OCI-M2 (cell line): ENCODE measurements at regions not wholly inside any gene's neighbourhood (a gene's known extent, or its start where the extent isn't known, plus 50 kb on each side); places are given as distances from the start of the nearest gene placed in this dataset.
"Not testable (repeated sequence)": the region's sequence is repeated elsewhere in the genome, so short reads cannot be mapped to it uniquely, and the experiment has no call there.

Experiments used
- DNase-seq: peaks from one replicate; lab custom pipeline; 2025; ENCODE audit not compliant: unreplicated experiment; lab: John Stamatoyannopoulos, UW

DNA sequence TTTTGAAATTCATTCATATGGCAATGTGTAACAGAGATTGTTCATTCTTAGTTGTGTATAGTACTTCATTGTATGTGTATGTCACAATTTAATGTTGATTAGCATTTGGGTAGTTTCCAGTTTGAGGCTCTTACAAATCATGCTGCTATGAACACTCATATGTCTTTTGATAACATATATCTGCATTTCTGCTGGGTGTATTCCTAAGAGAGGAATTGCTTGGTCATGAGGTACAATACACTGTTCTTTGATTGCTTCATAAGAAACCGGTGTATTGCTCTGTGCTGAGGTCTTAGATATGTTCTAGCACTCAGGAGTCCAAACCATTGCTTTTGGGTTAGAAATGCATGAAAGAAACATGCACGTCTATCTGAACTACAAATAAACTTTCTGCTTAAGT is 492.9 kb upstream of the JAG1 start:
- no peak for DNase-seq

DNA sequence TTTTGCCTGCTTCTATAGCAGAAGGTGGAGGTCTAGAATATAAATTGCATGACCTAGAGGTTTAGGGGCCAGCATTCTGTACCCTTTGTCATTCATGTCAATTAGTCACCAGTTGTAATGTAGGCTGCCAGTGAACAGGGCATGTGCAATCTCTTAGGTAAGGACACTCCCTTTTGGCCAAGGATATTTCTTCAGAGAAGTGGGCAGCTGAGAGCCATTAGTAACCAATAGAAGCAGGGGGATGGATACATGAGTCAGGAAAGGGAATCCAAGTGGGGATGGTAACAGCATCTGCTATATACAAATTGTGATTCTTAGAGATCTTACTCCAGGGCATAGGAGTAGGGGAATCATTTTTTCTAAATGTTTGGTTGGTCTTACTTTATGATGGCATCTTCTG is 494.2 kb upstream of the JAG1 start:
- DNase-seq = no peak

DNA sequence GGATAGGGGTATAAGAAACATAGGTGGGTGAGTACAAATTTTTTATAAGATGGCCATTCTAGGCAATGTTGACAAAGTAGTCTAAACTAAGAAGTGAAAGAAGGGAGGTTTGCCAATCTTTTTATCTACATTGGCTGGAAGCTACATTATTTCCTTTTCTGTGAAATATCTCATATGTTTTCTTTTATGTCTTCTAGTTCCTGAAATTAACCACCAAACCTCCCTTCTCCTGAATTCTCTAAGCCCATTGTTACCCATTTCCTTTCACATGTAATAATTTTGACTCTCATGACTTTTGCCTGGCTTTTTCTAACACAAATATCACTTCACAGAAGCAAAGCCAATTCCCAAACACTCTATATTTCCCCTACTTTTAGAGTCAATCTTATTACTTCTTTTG is 496.2 kb upstream of the JAG1 start:
- DNase-seq = no peak

DNA sequence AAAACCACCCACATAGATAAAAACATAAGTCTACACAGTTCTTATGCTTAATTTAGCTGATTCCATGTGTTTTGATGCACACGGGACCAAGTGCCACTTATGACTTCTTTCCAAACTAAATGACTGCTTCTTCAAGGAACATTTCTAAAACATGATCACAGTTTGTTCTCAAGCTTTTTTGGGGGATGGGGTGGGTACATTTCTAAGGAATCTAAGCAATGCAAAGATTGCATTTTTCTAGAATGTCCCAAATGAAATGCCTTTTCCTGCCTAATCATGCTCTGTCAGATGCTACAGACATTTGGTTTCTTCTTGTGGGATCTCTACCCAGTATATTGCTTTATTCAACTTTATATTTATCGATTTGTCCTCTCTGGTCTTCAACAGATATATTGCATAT is 496.8 kb upstream of the JAG1 start:
- no peak for DNase-seq

DNA sequence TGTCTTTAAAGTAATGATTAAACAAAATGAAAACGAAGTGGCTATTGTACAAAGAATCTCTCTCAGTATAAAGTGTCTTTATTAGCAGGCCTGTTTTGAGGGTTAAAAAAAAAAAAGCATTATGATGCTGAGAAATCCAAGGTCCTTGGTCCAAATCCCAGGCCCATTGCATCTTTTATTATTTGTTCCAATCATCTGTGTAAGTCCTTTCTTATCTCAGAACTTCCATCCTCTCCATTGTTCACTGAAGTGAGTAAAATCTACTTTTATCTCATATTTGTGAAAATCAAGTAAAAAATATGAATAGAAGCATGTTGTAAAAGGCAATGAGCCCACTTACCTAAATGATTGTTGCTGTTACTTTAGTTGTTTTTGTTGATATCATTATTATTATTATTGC is 499.1 kb upstream of the JAG1 start:
- no peak for DNase-seq

DNA sequence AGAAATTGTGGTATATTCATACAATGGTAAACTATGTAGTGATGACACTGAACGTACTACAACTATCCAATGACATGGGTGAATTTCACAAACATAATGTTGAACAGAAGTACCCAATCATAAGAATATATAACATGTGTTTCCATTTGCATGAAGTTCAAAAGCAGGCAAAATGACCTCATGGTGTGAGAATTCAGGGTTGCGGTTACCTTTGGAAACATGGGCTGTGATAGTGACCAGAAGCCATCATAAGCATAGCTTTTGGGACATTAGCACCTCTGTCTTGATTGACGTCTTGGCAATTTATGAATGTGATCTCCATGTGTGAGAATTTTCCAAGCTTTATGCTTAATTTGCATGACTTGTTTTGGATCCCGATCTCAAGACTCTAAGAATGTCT is 500.1 kb upstream of the JAG1 start:
- DNase-seq = no peak

DNA sequence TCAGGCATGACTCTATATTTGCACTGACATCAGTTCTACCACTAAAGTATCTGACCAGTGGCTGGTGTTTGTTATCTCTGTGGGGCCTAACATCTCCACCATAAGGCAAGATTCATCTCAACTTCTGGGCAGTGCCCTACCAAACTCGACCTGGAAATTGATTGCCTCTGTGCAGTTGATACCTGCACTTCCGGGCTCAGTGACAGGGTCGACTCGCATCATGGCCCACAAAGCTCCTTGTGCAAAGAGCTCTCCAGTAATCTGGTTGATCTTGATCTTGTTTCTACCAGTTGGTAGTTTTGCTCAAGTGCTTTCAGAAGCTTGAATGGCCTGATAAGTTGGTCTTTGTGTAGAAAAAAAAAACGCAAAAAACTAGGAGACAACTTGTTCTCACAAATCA is 501.1 kb upstream of the JAG1 start:
- no peak for DNase-seq

DNA sequence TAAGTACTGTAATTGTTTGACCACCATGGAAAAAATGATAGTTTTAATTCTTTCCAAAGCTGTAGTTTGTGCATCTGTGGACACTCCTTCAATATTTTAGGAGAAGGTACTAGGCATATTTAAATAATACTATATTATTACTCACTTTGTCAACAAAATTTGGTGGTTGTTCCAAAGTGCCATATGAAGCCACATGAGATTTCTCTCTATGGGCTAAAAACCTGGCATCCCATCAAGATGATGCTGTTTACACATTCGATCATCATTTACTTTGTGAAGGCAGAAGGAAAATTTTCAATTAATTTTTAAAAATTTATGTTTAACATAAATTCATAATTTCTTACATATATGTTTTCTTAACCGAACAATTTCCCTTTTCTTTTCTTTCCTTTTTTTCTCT is 502.6 kb upstream of the JAG1 start:
- DNase-seq = no peak

DNA sequence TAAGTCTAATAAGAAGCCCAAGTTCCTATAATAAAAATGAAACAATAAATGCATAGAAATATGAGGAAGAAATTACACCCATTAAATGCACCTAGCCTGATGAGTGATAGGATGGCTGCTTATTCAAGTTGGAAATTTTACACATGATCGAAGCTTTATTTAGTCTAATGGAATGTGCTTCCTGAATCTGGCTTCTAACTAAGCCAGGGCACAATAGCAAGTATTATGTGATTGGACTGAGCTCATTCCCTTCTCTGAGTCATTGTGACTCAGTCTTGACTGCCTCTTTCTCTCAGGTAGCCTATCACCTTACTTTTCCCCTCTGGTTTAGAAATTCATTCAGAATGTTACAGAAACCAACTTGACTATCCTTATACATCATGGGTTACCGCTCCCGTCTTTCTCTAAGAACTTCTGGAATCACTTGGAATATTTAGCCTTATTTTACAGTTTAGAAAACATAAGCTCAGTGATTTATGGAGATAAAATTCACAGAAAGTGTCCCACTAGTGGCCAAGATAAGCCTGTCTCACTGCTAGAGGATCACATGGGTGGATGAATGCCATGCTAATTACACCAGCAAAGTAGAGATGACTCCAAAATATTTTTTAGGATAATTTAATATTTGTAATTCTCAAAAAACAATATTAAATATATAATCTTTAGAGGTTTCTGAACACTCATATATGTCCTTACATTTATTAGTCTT is 505.3 kb upstream of the JAG1 start:
- no peak for DNase-seq

DNA sequence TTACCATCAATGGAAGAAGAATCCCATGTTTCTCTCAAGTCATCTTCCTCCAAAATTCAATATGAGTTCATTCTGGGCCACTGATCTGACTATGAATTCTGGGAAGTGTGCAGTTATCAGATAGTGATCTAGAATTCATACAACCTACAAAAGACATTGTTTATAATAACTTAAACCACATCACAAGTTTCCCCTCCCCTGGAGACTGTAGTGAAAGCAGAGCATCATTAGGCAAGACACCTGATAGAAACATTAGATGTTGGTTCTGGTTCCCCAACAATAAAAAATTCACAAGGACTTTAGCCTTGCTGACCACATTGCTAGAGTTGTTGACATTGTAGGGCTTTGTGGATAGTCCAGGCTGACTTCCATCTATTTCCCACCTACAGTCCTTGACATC is 506.4 kb upstream of the JAG1 start:
- no peak for DNase-seq

DNA sequence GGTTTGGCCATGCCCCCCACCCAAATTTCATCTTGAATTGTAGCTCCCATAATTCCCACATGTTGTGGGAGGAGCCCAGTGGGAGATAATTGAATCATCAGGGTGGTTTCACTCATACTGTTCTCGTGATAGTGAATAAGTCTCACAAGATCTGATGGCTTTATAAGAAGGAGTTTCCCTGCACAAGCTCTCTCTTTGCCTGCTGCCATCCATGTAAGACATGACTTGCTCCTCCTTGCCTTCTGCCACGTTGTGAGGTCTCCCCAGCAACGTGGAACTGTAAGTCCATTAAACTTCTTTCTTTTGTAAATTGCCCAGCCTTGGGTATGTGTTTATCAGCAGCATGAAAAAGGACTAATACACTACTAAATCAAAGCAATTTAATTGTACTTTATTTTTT is 507.3 kb upstream of the JAG1 start:
- DNase-seq = not testable (repeated sequence)

DNA sequence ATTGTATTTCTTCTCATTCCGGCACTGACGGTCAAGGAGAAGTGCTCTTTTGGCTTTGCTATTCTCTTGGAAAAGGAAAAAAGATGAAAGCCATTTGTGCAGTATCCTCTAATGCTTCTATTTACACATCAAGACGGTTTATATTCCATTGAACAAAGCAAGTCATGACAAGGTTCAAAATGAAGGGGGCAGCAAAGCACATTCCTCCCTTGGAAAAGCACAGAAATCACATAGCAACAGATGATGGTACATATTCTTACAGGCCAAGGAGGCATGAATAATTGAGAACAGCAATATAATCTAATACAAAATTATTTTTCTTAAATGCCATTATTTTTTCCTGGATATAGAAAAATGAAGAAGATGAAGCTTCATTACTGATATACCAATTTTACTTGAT is 508.2 kb upstream of the JAG1 start:
- DNase-seq = no peak

DNA sequence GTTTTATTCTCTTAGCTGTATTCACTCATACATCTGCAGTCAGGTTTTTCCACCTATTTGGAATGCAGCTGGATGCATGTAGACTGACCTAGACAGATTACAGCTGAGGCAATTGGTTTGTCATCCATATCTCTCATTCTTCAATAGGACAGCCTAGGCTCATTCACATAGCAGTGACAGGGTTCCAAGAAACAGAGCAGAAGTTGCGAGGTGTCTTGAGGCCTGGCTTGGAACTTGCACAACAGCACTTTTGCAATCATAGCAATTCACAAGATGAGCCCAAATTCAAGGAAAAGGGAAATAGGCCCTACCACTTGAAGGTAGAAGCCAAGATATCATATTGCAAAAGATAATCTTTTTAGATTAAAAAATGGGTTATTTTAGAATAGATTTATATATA is 508.9 kb upstream of the JAG1 start:
- DNase-seq = no peak

DNA sequence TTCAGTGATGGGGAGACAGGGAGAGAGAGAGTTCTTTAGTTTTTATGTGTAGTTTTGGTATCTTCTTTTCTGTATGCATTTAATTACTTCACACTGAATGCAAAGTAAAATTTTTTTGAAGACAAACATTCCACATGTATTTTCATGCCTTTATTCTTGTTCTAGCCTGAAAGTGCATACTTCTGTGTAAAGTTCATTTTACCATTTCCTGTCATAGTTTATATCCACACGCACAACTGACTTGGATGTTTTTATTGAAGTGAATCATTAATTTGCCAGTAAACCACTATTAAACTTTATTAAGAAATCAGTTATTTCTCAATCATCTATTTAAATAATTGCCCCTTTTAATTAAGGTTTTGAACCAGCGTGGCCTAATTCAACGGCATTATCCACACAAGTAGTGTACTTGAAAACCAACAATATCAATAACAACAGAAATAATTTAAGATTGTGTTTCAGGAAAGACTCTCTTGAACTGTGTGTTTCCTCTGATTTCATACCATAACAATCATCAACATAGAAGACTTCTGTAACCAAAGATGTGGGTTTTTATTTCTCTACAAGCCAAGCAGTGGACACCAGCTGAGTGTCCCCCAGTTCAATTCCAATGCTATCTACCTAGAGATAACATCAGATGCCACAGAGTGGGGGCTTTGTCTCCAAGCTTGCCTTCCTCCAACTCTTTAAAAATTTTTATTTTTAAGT is 512.7 kb upstream of the JAG1 start:
- DNase-seq = no peak

DNA sequence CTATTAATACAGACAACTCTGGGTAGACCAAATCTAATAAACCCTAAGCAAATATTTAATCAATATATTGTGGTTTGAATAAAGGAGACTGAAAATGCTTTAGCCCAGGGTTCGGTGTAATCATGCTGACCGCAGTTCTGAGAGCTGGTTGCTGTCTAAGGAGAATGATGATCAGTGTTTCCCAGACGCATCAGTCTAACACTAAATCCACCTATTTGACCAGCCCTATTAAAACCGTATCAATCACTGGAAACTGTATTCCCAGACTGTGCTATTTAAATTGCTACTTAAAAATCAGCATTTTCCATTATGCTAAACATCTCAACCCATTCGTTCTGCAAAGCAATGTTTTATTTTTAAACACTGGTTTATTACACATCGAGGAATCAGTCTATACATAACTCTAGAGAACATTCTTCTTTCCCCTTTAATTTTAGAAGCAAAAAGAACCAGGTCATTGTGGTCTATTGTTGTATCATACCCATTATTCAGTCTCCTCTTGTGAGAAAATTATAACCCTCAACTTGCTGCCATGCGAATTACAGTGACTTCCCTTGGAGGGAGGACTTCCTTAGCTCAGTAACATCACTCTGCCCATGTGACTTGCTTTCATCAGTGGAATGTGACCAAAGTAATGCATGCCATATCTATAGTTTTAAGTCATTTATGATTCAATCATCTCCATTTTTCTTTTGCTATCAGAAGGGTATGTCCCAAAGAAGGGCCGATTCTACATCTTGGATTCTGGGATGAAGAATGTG is 515.2 kb upstream of the JAG1 start:
- no peak for DNase-seq

DNA sequence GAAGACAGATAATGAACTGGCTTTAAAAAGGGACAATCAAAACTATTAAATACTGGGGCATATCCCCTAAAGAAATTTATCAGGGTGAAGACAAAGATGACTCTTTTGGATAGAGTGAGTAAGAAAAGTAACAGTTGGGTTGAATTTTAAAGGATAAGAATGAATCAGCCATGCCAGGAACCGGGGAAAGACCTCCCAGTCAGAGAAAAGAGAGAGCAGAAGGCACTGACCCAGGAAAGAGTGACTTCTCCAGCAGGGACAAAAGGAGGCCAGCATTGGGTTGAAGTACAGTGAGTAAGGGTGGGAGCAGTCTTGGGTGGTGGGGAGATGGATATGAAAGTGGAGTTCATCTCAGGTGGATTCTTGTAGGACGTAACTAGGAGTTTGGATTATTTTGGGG is 516.9 kb upstream of the JAG1 start:
- DNase-seq = no peak

DNA sequence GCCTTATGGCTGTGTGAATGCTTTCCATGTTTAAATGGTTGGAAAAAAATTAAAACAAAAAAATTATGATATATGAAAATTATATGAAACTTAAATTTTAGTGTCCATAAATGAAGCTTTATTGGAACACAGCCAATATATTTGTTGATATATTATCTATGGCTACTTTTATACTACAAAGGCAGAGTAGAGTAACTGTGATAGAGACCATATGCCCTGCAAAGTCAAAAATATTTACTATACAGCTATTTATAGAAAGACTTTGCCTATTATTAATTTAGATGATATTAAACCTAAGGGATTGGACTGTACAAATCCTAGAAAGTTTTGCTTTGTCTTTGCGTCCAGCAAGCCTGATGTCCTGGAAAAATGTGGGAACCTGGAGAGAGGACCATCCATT is 518.3 kb upstream of the JAG1 start:
- DNase-seq = no peak

DNA sequence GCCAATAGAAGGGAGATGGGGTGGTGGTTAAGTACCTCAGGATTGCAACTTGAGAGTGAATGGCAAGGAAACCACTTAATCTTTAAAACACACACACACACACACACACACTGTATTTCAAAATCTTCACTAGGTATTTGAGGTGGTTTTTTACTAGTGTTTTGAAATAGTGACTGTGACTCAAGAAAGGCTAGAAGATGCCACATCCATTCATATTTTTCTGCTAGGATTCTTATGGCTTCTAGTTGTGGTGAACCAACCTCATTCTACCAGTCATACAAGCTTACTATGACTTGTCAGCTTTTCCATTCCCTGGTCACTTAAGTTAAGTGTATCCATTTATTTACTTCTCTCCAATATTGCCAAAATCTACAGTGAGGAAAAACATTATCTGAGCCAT is 519.4 kb upstream of the JAG1 start:
- DNase-seq = no peak

DNA sequence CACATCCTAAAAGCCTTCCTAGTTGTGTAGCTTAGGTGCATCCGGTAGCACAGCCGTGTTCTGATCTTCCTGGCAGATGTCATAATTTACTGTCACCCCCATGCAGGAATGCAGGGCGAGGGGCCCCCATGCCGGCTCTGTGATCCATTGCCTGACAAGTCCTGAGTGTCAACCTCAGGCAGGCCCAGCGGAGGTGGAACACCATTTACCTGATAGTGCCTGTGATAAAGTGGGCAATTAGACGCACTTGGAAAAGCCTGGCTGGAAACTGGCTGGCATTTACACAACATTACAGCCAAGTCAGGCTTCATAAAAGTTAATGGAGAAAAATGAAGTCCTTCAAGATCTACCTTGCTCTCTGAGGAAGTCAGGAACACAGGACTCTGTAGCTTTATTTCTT is 521.4 kb upstream of the JAG1 start:
- DNase-seq = no peak

DNA sequence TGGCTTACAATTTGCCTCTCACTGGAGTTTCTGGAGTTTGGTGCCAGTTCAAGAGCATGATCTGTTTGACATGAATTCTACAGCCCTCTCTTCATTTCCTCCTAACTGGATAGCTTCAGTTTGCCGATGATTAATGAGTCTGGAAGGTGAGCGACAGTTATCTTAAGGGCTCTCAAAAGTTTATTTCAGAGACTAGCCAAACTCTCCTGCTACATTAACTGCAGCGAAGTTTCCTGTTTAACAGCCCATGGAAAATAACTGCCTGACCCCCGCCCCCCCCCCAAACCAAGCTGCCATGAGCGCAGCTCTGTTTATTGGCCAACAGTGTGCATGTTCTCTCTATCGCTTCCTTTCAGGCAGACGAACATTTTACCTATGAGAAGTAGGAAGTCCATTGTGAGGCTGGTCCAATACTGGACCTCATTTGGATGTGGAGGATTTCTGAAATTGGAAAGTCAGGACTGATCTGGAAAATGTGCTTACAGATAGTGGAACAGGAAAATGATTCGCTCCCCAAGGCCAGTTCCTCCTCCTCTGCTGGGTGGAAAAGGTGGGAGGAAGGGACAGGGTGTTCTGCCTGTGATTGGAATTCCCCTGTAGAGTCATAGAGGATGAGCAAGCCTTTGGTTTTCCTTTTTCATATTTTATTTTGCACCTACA is 522.2 kb upstream of the JAG1 start:
- DNase-seq = no peak

DNA sequence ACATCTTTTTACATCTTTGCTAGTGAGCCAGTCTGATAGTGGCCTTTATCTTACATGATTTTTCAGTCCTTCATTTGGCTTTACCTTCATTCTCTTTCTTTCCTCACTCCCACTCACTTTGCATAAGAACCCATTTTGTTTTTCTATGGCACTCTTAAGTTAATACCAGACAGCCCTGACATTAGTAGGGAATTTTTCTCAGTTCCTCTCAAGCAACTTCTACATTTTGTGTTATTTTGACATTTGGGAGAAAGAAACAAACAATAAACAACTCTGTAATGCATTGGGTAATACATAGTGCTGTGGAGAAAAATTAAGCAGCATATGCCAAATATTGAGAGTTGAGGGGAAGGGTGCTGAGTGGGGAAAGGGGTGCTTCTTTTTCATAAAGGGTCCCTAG is 524.1 kb upstream of the JAG1 start:
- no peak for DNase-seq

DNA sequence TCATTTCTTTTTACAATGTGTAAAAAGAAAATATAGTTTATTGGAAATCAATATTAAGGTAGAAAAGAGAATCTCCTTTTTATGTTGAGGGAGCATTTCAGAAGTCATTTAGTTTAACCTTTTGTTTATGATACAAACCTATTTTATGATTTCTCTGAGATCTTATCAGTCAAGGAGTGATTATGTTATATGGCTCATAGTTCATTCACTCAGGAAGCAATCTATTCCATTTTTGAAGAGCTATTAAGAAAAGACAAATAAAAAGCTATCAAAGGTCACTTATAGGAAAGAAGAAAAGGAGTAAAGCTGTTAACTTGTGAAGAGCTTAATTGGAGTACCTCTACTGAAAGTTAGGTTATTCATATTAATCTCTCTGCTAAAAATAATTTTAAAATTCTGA is 526.6 kb upstream of the JAG1 start:
- DNase-seq = no peak
